Neural progenitor cell (in vitro differentiated cells): ENCODE measurements at regions not wholly inside any gene's neighbourhood (a gene's known extent, or its start where the extent isn't known, plus 50 kb on each side); places are given as distances from the start of the nearest gene placed in this dataset.

ENCODE experiments used
- DNase-seq: peaks from one replicate; pipeline ENCODE4 v3.0.0-alpha.2; 2016; ENCODE audit warnings: low spot score
- H2AFZ ChIP-seq: fragments of 200-600 bp; sonication (generic); replicated peaks from 2 replicates; pipeline ENCODE4 v1.6.1; 2016; ENCODE audit warnings: antibody characterized with exemption
- H3F3A ChIP-seq: fragments of 200-600 bp; sonication (generic); 2 replicates; pipeline ENCODE4 v1.6.1; 2016; ENCODE audit warnings: antibody characterized with exemption, low read depth
- H3K27ac ChIP-seq: fragments of 200-600 bp; sonication (generic); 2 replicates; pipeline ENCODE4 v1.5.1; 2016; ENCODE audit warnings: mild to moderate bottlenecking
- H3K27me3 ChIP-seq: fragments of 200-600 bp; sonication (generic); 2 replicates; pipeline ENCODE4 v1.6.1; 2016; ENCODE audit warnings: mild to moderate bottlenecking, moderate library complexity
- H3K36me3 ChIP-seq: fragments of 200-600 bp; sonication (generic); 2 replicates; pipeline ENCODE4 v1.5.1; 2016
- H3K4me1 ChIP-seq: fragments of 200-600 bp; sonication (generic); 2 replicates; pipeline ENCODE4 v1.6.1; 2016; ENCODE audit warnings: mixed run types
- H3K4me2 ChIP-seq: fragments of 200-600 bp; sonication (generic); 2 replicates; pipeline ENCODE4 v1.6.1; 2016
- H3K4me3 ChIP-seq: fragments of 200-600 bp; sonication (generic); 2 replicates; pipeline ENCODE4 v1.5.1; 2016
- H3K79me2 ChIP-seq: fragments of 200-600 bp; sonication (generic); 2 replicates; pipeline ENCODE4 v1.6.1; 2016; ENCODE audit warnings: low read depth
- H3K9ac ChIP-seq: fragments of 200-600 bp; sonication (generic); 2 replicates; pipeline ENCODE4 v1.6.1; 2016
- H3K9me3 ChIP-seq: fragments of 200-600 bp; sonication (generic); 2 replicates; pipeline ENCODE4 v1.5.1; 2016; ENCODE audit warnings: low read depth
- H4K20me1 ChIP-seq: fragments of 200-600 bp; sonication (generic); 2 replicates; pipeline ENCODE4 v1.6.1; 2016; ENCODE audit warnings: low read depth
- H3K27ac Mint-ChIP-seq: 3 replicates; pipeline ENCODE4 v1.8.0; 2021; ENCODE audit warnings: mixed read lengths
- H3K27me3 Mint-ChIP-seq: 2 replicates; pipeline ENCODE4 v1.8.0; 2022; ENCODE audit warnings: low read depth, mild to moderate bottlenecking, inconsistent platforms, moderate library complexity, mixed read lengths; ENCODE audit not compliant: insufficient read depth
- H3K36me3 Mint-ChIP-seq: 3 replicates; pipeline ENCODE4 v1.8.0; 2021; ENCODE audit warnings: mixed read lengths
- H3K4me1 Mint-ChIP-seq: 3 replicates; pipeline ENCODE4 v1.8.0; 2021; ENCODE audit warnings: mixed read lengths
- H3K4me3 Mint-ChIP-seq: 3 replicates; pipeline ENCODE4 v1.8.0; 2021; ENCODE audit warnings: mild to moderate bottlenecking, moderate library complexity, mixed read lengths
- H3K9me3 Mint-ChIP-seq: 3 replicates; pipeline ENCODE4 v1.8.0; 2020; ENCODE audit warnings: mixed read lengths
- CTCF ChIP-seq: fragments of 200-600 bp; sonication (generic); IDR thresholded peaks from 2 replicates; pipeline ENCODE4 v1.5.1; 2017; ENCODE audit warnings: antibody characterized with exemption, mild to moderate bottlenecking
- EZH2 ChIP-seq: fragments of 200-600 bp; sonication (generic); IDR thresholded peaks from 2 replicates; pipeline ENCODE4 v1.6.1; 2017; ENCODE audit warnings: antibody characterized with exemption, mild to moderate bottlenecking, moderate library complexity
- EZH2phosphoT487 ChIP-seq: fragments of 200-600 bp; sonication (generic); IDR thresholded peaks from 2 replicates; pipeline ENCODE4 v1.6.1; 2017; ENCODE audit warnings: antibody characterized with exemption

- H3K4me1 Mint-ChIP-seq, result peaks cover 20% of the 10 kb centered on the region
- no peaks in the 10 kb centered on the region for H4K20me1 ChIP-seq
- TF ChIP-seq EZH2 (no peak), EZH2phosphoT487 (no peak), CTCF (no peak)
- H3K9ac ChIP-seq, result no peak overlapping the region
- no peak overlapping the region for H3K4me3 ChIP-seq
- no peak overlapping the region for H3K27ac ChIP-seq
- H3F3A ChIP-seq, result peaks cover 5% of the 10 kb centered on the region
- H3K9me3 ChIP-seq, result no peaks in the 10 kb centered on the region
- no peak overlapping the region for H3K4me3 Mint-ChIP-seq
- no peak overlapping the region for H3K27ac Mint-ChIP-seq
- peaks cover 9% of the 10 kb centered on the region for H3K4me1 ChIP-seq
- peaks cover 3% of the 10 kb centered on the region for H3K27me3 Mint-ChIP-seq
- no peaks in the 10 kb centered on the region for H3K27me3 ChIP-seq
- DNase-seq, result no peak
- H3K4me2 ChIP-seq, result no peak overlapping the region
- peaks cover 2% of the 10 kb centered on the region for H3K36me3 Mint-ChIP-seq
- no peaks in the 10 kb centered on the region for H3K79me2 ChIP-seq
- no peak overlapping the region for H2AFZ ChIP-seq
- H3K9me3 Mint-ChIP-seq, result peaks cover 4% of the 10 kb centered on the region
- H3K36me3 ChIP-seq, result no peaks in the 10 kb centered on the region
Measured at GRCh38 chr13:29934531-29935308, 84.3 kb upstream of the UBL3 start.

DNA sequence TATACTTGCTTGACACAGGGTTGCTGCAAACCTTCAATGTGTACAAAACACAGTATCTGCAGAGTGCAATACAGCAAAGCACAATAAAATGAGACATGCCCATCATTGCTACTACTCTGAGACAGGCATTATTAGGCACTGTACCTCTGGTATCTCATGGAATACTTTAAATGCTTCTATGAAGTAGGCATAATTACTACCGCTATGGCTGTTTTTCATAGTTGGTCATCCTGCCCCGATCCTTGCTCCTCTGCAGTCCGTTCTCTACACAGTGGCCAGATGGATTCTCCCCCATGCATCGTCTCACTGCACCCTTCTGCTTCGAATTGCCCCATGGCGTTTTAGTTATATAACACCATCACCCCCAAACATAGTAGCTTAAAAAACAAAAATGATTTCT lies 83.0 kb upstream of the UBL3 start:
- no peak overlapping the region for H3K27ac Mint-ChIP-seq
- no peak for DNase-seq
- Histone ChIP-seq H3K9ac (no peak overlapping the region), H3K4me2 (no peak overlapping the region), H4K20me1 (no peaks in the 10 kb centered on the region), H2AFZ (no peak overlapping the region), H3K27ac (no peak overlapping the region), H3K36me3 (no peaks in the 10 kb centered on the region), H3K27me3 (no peaks in the 10 kb centered on the region), H3F3A (peaks cover 5% of the 10 kb centered on the region), H3K79me2 (no peaks in the 10 kb centered on the region), H3K4me3 (no peak overlapping the region), H3K4me1 (peaks cover 9% of the 10 kb centered on the region), H3K9me3 (no peaks in the 10 kb centered on the region)
- peaks cover 23% of the 10 kb centered on the region for H3K4me1 Mint-ChIP-seq
- peaks cover 6% of the 10 kb centered on the region for H3K27me3 Mint-ChIP-seq
- no peak overlapping the region for H3K4me3 Mint-ChIP-seq
- H3K36me3 Mint-ChIP-seq, result peaks cover 2% of the 10 kb centered on the region
- H3K9me3 Mint-ChIP-seq, result peaks cover 4% of the 10 kb centered on the region
- TF ChIP-seq CTCF (no peak), EZH2 (no peak), EZH2phosphoT487 (no peak)

- Mint-ChIP-seq H3K27me3 (peaks cover 6% of the 10 kb centered on the region), H3K4me3 (no peak overlapping the region), H3K27ac (no peak overlapping the region), H3K9me3 (peaks cover 4% of the 10 kb centered on the region), H3K4me1 (peaks cover 22% of the 10 kb centered on the region), H3K36me3 (peaks cover 2% of the 10 kb centered on the region)
- Histone ChIP-seq H3K27ac (no peak overlapping the region), H3K36me3 (no peaks in the 10 kb centered on the region), H3K4me2 (no peak overlapping the region), H4K20me1 (no peaks in the 10 kb centered on the region), H3K4me3 (no peak overlapping the region), H3K9me3 (no peaks in the 10 kb centered on the region), H3K9ac (no peak overlapping the region), H3F3A (peaks cover 5% of the 10 kb centered on the region), H2AFZ (no peak overlapping the region), H3K27me3 (no peaks in the 10 kb centered on the region), H3K4me1 (peaks cover 9% of the 10 kb centered on the region), H3K79me2 (no peaks in the 10 kb centered on the region)
- TF ChIP-seq EZH2 (no peak), CTCF (no peak), EZH2phosphoT487 (no peak)
- DNase-seq, result no peak
Measured at GRCh38 chr13:29931696-29932095, 81.3 kb upstream of the UBL3 start.
